HCT116 (cell line): ENCODE measurements at regions not wholly inside any gene's neighbourhood (a gene's known extent, or its start where the extent isn't known, plus 50 kb on each side); places are given as distances from the start of the nearest gene placed in this dataset.

Experiments
- ATAC-seq: fragments of 200-7000 bp; cut with Tn5 transposase; 2 replicates; pipeline ENCODE4 v1.9.1; 2020; ENCODE audit warnings: mild to moderate bottlenecking, moderate library complexity
- BruUV-seq: library from RNA; stranded (reverse); fragments of 400-500 nt; replicated peaks from 2 replicates; lab custom pipeline; 2021; lab: Mats Ljungman, UMichigan
- CTCF ChIA-PET: fragments of 300-600 bp; sonication (Branson Sonifier 250); formaldehyde crosslinking; loops from one replicate; lab custom pipeline; 2021; ENCODE audit warnings: antibody characterized with exemption; lab: Charles Lee
- POLR2A ChIA-PET: fragments of 300-600, 350-600 bp; sonication (Branson Sonifier 250); formaldehyde crosslinking; loops from one replicate; lab custom pipeline; 2021; ENCODE audit warnings: antibody characterized with exemption; lab: Charles Lee
- RAD21 ChIA-PET, 2 experiments: fragments of 300-600 bp; sonication (Branson Sonifier 250); formaldehyde crosslinking; loops; one replicate each; lab custom pipeline; 2023; ENCODE audit warnings: low total read pairs in 2 of 2; ENCODE audit not compliant: uncharacterized antibody in 2 of 2, unreplicated experiment in 2 of 2, low non-redundant PET in 1 of 2; lab: Charles Lee
- DNase-seq: peaks from one replicate; pipeline ENCODE4 v3.0.0-alpha.2; 2010; ENCODE audit warnings: low read depth, low spot score
- H2AFZ ChIP-seq: fragments of 200-600 bp; shearing (Covaris generic), sonication (generic); 2 replicates; pipeline ENCODE4 v1.6.1; 2017; ENCODE audit warnings: low read depth, mixed run types, mixed read lengths, antibody characterized with exemption, low read length; ENCODE audit not compliant: poor library complexity, severe bottlenecking
- H3K27ac ChIP-seq: 2 replicates; pipeline ENCODE4 v1.5.1; 2012; ENCODE audit warnings: low read depth, low read length
- H3K27me3 ChIP-seq: fragments of 200-600 bp; sonication (generic); 2 replicates; pipeline ENCODE4 v1.6.1; 2016; ENCODE audit warnings: mixed run types, low read length, mixed read lengths; ENCODE audit not compliant: insufficient read depth
- H3K36me3 ChIP-seq, 2 experiments: fragments of 200-500 bp in 1 of 2; fragments of 200-600 bp in 1 of 2; sonication (Bioruptor generic) in 1 of 2; sonication (generic) in 1 of 2; 2 replicates each; pipeline versions ENCODE4 v1.5.1 to v1.6.1; 2014 to 2016; ENCODE audit warnings: low read length in 2 of 2, inconsistent platforms in 1 of 2, mixed read lengths in 1 of 2, mixed run types in 1 of 2; ENCODE audit not compliant: insufficient read depth in 2 of 2, control insufficient read depth in 1 of 2
- H3K4me1 ChIP-seq, 2 experiments: fragments of 200-600 bp in 1 of 2; sonication (generic) in 1 of 2; 2 replicates each; pipeline versions ENCODE4 v1.5.1 to v1.6.1; 2012 to 2017; ENCODE audit warnings: low read length in 2 of 2, inconsistent platforms in 1 of 2, mild to moderate bottlenecking in 1 of 2, mixed read lengths in 1 of 2, mixed run types in 1 of 2, moderate library complexity in 1 of 2; ENCODE audit not compliant: insufficient read depth in 2 of 2, control insufficient read depth in 1 of 2
- H3K4me2 ChIP-seq: fragments of 200-600 bp; sonication (generic); 2 replicates; pipeline ENCODE4 v1.6.1; 2017; ENCODE audit warnings: mixed run types, low read length, mixed read lengths
- H3K4me3 ChIP-seq, 2 experiments: fragments of 200-600 bp in 1 of 2; sonication (generic) in 1 of 2; replicated peaks in 1 of 2; 2 replicates each; pipeline ENCODE4 v1.5.1; 2011 to 2016; ENCODE audit warnings: low read length in 2 of 2, control low read depth in 1 of 2, low read depth in 1 of 2, mild to moderate bottlenecking in 1 of 2, mixed read lengths in 1 of 2, mixed run types in 1 of 2
- H3K79me2 ChIP-seq: fragments of 200-600 bp; sonication (generic); 2 replicates; pipeline ENCODE4 v1.6.1; 2017; ENCODE audit warnings: mild to moderate bottlenecking, mixed run types, low read length, moderate library complexity, mixed read lengths; ENCODE audit not compliant: insufficient read depth
- H3K9ac ChIP-seq: fragments of 200-600 bp; sonication (generic); 2 replicates; pipeline ENCODE4 v1.6.1; 2016; ENCODE audit warnings: low read length, mixed read lengths
- H3K9me2 ChIP-seq: fragments of 200-600 bp; sonication (generic), shearing (Covaris generic); 2 replicates; pipeline ENCODE4 v1.6.1; 2017; ENCODE audit warnings: mixed run types, mild to moderate bottlenecking, moderate library complexity; ENCODE audit not compliant: insufficient read depth
- H3K9me3 ChIP-seq, 2 experiments: fragments of 200-500 bp in 1 of 2; fragments of 200-600 bp in 1 of 2; sonication (Bioruptor generic) in 1 of 2; sonication (generic) in 1 of 2; 2 replicates each; pipeline ENCODE4 v1.6.1; 2014 to 2017; ENCODE audit warnings: low read length in 2 of 2, mixed read lengths in 2 of 2, inconsistent platforms in 1 of 2, low read depth in 1 of 2, mild to moderate bottlenecking in 1 of 2, mixed run types in 1 of 2, moderate library complexity in 1 of 2; ENCODE audit not compliant: control insufficient read depth in 1 of 2, insufficient read depth in 1 of 2
- H4K20me1 ChIP-seq: fragments of 200-600 bp; sonication (generic), shearing (Covaris generic); 2 replicates; pipeline ENCODE4 v1.6.1; 2017; ENCODE audit warnings: mixed run types, mild to moderate bottlenecking, moderate library complexity; ENCODE audit not compliant: insufficient read depth
- CEBPB ChIP-seq: IDR thresholded peaks from 2 replicates; pipeline ENCODE4 v1.6.1; 2012; ENCODE audit warnings: low read depth
- ELF1 ChIP-seq: IDR thresholded peaks from 2 replicates; pipeline ENCODE4 v1.6.1; 2012; ENCODE audit warnings: low read depth, borderline replicate concordance
- EZH2 ChIP-seq: fragments of 200-600 bp; sonication (generic); IDR thresholded peaks from 2 replicates; pipeline ENCODE4 v1.6.1; 2017; ENCODE audit warnings: antibody characterized with exemption, mixed run types
- EZH2phosphoT487 ChIP-seq: fragments of 200-600 bp; IDR thresholded peaks from 2 replicates; pipeline ENCODE4 v1.6.1; 2018; ENCODE audit warnings: antibody characterized with exemption, borderline replicate concordance
- JUND ChIP-seq: IDR thresholded peaks from 2 replicates; pipeline ENCODE4 v1.6.1; 2012
- RAD21 ChIP-seq: IDR thresholded peaks from 2 replicates; pipeline ENCODE4 v1.6.1; 2012; ENCODE audit warnings: low read depth, mild to moderate bottlenecking
- SP1 ChIP-seq: IDR thresholded peaks from 2 replicates; pipeline ENCODE4 v1.6.1; 2012; ENCODE audit warnings: low read depth
- SRF ChIP-seq: IDR thresholded peaks from 2 replicates; pipeline ENCODE4 v1.6.1; 2012; ENCODE audit warnings: low read depth
- TCF7L2 ChIP-seq: IDR thresholded peaks from 2 replicates; pipeline ENCODE4 v1.7.0; 2011; ENCODE audit warnings: borderline replicate concordance, inconsistent platforms; ENCODE audit not compliant: insufficient read depth, insufficient read length; ENCODE audit errors: extremely low read depth
- ZNF274 ChIP-seq: fragments of 200-500 bp; sonication (Bioruptor generic); IDR thresholded peaks from 2 replicates; pipeline ENCODE4 v1.6.1; 2014; ENCODE audit warnings: mild to moderate bottlenecking, low read depth, low read length, inconsistent platforms
- intact Hi-C: fragments of 100-400 bp; cut with micrococcal nuclease; formaldehyde crosslinking; loops from 2 replicates; pipeline ENCODE4 v1.10.0; 2022
- TF ChIP-seq, protein P1 (sequence below): IDR thresholded peaks from 2 replicates; pipeline ENCODE4 v1.6.1; 2012; ENCODE audit warnings: low read depth
- TF ChIP-seq, protein P2 (sequence below): IDR thresholded peaks from 2 replicates; pipeline ENCODE4 v1.6.1; 2011; ENCODE audit warnings: mild to moderate bottlenecking, low read length, moderate library complexity; ENCODE audit not compliant: insufficient replicate concordance; ENCODE audit errors: extremely low read depth
- TF ChIP-seq, protein P3 (sequence below): IDR thresholded peaks from 2 replicates; pipeline ENCODE4 v1.6.1; 2012

DNA sequence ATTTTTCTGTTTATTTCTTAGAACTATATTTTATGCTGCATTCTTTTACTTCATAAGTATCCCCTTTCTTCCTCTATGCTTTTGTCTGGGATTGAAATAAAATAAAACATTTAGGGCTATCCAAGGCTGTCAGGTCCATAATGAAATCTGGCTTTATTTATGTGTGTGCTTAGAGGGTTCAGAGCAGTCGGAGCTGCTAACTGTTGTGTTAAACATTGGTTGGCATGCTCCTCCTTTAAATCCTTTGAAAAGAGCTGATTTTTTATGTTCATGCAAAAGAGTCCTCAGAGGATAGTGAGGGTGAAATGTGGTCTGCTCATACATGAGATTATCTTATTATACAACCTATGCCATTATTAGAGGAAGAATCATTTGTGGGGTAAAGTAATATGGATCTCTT, 322.3 kb upstream of the E2F7 start:
- H3K4me2 ChIP-seq, result no peak overlapping the region
- H2AFZ ChIP-seq, result no peak overlapping the region
- TF ChIP-seq ELF1 (no peak), RAD21 (no peak), CEBPB (no peak), EZH2 (no peak), SP1 (no peak), ZNF274 (no peak), EZH2phosphoT487 (no peak), TCF7L2 (no peak), JUND (no peak), SRF (no peak)
- TF ChIP-seq, protein P1, sequence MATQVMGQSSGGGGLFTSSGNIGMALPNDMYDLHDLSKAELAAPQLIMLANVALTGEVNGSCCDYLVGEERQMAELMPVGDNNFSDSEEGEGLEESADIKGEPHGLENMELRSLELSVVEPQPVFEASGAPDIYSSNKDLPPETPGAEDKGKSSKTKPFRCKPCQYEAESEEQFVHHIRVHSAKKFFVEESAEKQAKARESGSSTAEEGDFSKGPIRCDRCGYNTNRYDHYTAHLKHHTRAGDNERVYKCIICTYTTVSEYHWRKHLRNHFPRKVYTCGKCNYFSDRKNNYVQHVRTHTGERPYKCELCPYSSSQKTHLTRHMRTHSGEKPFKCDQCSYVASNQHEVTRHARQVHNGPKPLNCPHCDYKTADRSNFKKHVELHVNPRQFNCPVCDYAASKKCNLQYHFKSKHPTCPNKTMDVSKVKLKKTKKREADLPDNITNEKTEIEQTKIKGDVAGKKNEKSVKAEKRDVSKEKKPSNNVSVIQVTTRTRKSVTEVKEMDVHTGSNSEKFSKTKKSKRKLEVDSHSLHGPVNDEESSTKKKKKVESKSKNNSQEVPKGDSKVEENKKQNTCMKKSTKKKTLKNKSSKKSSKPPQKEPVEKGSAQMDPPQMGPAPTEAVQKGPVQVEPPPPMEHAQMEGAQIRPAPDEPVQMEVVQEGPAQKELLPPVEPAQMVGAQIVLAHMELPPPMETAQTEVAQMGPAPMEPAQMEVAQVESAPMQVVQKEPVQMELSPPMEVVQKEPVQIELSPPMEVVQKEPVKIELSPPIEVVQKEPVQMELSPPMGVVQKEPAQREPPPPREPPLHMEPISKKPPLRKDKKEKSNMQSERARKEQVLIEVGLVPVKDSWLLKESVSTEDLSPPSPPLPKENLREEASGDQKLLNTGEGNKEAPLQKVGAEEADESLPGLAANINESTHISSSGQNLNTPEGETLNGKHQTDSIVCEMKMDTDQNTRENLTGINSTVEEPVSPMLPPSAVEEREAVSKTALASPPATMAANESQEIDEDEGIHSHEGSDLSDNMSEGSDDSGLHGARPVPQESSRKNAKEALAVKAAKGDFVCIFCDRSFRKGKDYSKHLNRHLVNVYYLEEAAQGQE, result no peak
- TF ChIP-seq, protein P2, sequence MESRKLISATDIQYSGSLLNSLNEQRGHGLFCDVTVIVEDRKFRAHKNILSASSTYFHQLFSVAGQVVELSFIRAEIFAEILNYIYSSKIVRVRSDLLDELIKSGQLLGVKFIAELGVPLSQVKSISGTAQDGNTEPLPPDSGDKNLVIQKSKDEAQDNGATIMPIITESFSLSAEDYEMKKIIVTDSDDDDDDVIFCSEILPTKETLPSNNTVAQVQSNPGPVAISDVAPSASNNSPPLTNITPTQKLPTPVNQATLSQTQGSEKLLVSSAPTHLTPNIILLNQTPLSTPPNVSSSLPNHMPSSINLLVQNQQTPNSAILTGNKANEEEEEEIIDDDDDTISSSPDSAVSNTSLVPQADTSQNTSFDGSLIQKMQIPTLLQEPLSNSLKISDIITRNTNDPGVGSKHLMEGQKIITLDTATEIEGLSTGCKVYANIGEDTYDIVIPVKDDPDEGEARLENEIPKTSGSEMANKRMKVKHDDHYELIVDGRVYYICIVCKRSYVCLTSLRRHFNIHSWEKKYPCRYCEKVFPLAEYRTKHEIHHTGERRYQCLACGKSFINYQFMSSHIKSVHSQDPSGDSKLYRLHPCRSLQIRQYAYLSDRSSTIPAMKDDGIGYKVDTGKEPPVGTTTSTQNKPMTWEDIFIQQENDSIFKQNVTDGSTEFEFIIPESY, result no peak
- TF ChIP-seq, protein P3, sequence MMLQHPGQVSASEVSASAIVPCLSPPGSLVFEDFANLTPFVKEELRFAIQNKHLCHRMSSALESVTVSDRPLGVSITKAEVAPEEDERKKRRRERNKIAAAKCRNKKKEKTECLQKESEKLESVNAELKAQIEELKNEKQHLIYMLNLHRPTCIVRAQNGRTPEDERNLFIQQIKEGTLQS, result no peak
- no peak overlapping the region for H3K4me3 ChIP-seq
- ChIA-PET CTCF (no interaction called here), RAD21 (no interaction called here), POLR2A (no interaction called here)
- intact Hi-C loops, result no loop called here
- no peaks in the 10 kb centered on the region for H3K9me3 ChIP-seq
- no peaks in the 10 kb centered on the region for H3K36me3 ChIP-seq
- H3K9me2 ChIP-seq, result no peaks in the 10 kb centered on the region
- DNase-seq (no peak), ATAC-seq (no peak)
- no peaks in the 10 kb centered on the region for H3K27me3 ChIP-seq
- no peak overlapping the region for H3K9ac ChIP-seq
- H3K79me2 ChIP-seq, result no peaks in the 10 kb centered on the region
- no TSS peak for BruUV-seq
- no peak overlapping the region for H3K27ac ChIP-seq
- no peaks in the 10 kb centered on the region for H3K4me1 ChIP-seq
- H4K20me1 ChIP-seq, result no peaks in the 10 kb centered on the region
